ENCODE measurements at regions not wholly inside any gene's neighbourhood (a gene's known extent, or its start where the extent isn't known, plus 50 kb on each side); places are given as distances from the start of the nearest gene placed in this dataset.

DNA sequence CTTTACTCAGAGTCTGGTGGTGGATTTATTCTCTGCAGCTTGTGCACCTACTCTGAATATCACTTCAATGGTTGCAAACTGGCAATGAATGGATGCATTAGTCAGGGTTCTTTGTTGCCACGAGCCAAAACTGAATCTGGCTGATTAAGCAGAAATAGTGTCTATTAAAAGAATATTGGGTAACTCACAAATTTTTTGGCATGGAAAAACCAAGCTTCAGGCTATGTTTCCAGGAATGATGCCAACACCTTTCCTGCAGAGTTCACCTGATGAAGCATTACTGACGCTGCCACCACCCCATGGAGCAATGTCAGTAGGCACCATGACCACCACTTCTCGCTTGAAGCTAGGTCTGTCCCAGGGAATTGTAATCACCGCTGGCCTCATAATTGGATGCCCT lies 597.8 kb upstream of the SLC10A2 start:
- no peak for TF ChIP-seq POLR2A (IDR thresholded peaks at IDR 0.05; ENCODE audit: extremely low read depth, insufficient read length)
- TF ChIP-seq, protein P1, sequence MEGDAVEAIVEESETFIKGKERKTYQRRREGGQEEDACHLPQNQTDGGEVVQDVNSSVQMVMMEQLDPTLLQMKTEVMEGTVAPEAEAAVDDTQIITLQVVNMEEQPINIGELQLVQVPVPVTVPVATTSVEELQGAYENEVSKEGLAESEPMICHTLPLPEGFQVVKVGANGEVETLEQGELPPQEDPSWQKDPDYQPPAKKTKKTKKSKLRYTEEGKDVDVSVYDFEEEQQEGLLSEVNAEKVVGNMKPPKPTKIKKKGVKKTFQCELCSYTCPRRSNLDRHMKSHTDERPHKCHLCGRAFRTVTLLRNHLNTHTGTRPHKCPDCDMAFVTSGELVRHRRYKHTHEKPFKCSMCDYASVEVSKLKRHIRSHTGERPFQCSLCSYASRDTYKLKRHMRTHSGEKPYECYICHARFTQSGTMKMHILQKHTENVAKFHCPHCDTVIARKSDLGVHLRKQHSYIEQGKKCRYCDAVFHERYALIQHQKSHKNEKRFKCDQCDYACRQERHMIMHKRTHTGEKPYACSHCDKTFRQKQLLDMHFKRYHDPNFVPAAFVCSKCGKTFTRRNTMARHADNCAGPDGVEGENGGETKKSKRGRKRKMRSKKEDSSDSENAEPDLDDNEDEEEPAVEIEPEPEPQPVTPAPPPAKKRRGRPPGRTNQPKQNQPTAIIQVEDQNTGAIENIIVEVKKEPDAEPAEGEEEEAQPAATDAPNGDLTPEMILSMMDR (IDR thresholded peaks at IDR 0.05; ENCODE audit: low read depth, low read length) = no peak
- TF ChIP-seq, protein P2, sequence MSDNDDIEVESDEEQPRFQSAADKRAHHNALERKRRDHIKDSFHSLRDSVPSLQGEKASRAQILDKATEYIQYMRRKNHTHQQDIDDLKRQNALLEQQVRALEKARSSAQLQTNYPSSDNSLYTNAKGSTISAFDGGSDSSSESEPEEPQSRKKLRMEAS (IDR thresholded peaks at IDR 0.05; ENCODE audit: low read depth, low read length) = no peak

All from NB4 (cell line).